ENCODE measurements at regions not wholly inside any gene's neighbourhood (a gene's known extent, or its start where the extent isn't known, plus 50 kb on each side); places are given as distances from the start of the nearest gene placed in this dataset.

DNA sequence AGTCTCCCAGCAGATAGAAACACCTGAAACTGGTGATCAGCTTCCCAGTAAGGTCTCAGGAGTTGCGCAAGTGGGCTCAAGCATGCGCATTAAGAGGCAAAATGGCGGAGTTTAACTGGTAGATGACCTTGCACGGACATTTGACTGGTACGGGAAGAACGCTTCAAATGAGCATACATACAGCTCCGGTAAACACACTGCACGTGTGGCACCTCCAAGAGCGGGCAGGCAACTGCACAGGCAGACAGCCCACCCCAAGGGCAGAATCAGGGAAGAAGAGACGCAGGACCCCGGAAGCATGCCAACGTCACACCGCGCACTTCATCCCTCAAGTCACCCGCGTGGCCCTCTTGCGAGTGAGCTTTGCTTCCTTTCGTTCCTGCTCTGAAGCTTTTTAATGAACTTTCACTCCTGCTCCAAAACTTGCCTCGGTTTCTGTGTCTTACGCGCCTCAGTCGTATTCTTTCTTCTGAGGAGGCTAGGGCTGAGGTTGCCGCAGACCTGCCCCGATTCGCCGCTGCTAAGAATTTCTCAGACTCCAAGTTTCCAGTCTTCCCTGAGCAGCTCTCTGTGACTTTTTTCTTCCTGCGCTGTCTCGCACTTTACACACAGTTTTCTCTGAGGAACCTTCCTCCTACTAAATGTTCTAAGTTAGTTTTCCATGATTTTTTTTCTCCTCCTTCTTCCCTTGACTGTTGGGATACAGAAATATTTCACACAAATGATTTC lies 180.7 kb upstream of the ZFP42 start:
- no peak overlapping the region for H3K27ac ChIP-seq
- peak in 1 of 2 donors; percentile 39 for DNase-seq (ENCODE audit: low read depth in 1 of 2, low spot score in 1 of 2)
- TF ChIP-seq, protein P1, sequence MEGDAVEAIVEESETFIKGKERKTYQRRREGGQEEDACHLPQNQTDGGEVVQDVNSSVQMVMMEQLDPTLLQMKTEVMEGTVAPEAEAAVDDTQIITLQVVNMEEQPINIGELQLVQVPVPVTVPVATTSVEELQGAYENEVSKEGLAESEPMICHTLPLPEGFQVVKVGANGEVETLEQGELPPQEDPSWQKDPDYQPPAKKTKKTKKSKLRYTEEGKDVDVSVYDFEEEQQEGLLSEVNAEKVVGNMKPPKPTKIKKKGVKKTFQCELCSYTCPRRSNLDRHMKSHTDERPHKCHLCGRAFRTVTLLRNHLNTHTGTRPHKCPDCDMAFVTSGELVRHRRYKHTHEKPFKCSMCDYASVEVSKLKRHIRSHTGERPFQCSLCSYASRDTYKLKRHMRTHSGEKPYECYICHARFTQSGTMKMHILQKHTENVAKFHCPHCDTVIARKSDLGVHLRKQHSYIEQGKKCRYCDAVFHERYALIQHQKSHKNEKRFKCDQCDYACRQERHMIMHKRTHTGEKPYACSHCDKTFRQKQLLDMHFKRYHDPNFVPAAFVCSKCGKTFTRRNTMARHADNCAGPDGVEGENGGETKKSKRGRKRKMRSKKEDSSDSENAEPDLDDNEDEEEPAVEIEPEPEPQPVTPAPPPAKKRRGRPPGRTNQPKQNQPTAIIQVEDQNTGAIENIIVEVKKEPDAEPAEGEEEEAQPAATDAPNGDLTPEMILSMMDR (IDR thresholded peaks at IDR 0.05; ENCODE audit: low read depth, low read length) = no peak
- H3K27me3 ChIP-seq = no peaks in the 10 kb centered on the region
- H3K4me1 ChIP-seq (ENCODE audit: low read depth) = peaks cover 3% of the 10 kb centered on the region
- H3K36me3 ChIP-seq = no peaks in the 10 kb centered on the region
- no peaks in the 10 kb centered on the region for H3K9me3 ChIP-seq (ENCODE audit: low read depth)
- no peak overlapping the region for H3K4me3 ChIP-seq

DNA sequence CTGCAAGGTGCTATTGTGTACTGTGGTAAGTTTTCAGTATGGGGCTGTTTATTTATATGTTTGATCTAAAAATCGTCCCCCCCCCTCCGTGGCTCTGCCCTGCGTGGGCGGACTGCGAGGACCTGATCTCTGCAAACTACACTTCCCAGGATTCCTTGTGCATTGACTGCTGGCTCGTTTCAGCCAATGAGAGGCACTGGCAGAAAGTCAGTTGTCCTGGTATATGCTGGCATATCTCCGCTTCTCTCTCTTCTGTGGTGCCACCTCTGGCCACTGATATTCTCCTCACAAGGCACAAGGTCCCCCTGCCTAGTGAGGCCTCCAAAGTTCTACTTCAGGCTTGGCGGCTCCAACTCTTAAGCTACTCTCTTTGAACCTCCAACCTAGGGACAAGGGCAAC lies 168.8 kb upstream of the ZFP42 start:
- Histone ChIP-seq H3K4me3 (no peak overlapping the region), H3K27ac (no peak overlapping the region), H3K4me1 (ENCODE audit: low read depth) (no peaks in the 10 kb centered on the region), H3K9me3 (ENCODE audit: low read depth) (no peaks in the 10 kb centered on the region), H3K36me3 (no peaks in the 10 kb centered on the region), H3K27me3 (no peaks in the 10 kb centered on the region)
- no peak for DNase-seq (ENCODE audit: low read depth in 1 of 2, low spot score in 1 of 2)
- TF ChIP-seq, protein P1 (IDR thresholded peaks at IDR 0.05; ENCODE audit: low read depth, low read length) = no peak

DNA sequence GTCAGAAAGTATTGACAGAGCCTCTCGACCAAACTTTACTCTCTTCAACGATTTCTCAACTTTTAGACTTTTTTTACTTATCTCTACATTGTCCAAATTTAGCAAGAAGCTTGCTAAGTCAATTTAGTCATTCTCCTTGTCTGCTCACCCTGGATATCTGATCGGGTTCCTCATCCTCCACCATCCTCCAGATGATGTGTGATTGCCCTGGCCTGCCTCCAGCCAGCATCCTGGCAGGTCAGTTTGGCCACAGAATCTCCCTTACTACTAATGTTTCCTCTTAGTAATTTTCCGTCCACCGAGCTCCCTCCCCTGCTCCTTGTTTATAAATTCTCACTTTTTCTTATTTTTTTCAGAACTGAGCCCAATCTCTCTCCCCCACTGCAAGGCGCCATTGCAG lies 167.9 kb upstream of the ZFP42 start:
- Histone ChIP-seq H3K36me3 (no peaks in the 10 kb centered on the region), H3K27ac (no peak overlapping the region), H3K4me3 (no peak overlapping the region), H3K4me1 (ENCODE audit: low read depth) (no peaks in the 10 kb centered on the region), H3K27me3 (no peaks in the 10 kb centered on the region), H3K9me3 (ENCODE audit: low read depth) (no peaks in the 10 kb centered on the region)
- TF ChIP-seq, protein P1 (IDR thresholded peaks at IDR 0.05; ENCODE audit: low read depth, low read length) = no peak
- no peak for DNase-seq (ENCODE audit: low read depth in 1 of 2, low spot score in 1 of 2)

DNA sequence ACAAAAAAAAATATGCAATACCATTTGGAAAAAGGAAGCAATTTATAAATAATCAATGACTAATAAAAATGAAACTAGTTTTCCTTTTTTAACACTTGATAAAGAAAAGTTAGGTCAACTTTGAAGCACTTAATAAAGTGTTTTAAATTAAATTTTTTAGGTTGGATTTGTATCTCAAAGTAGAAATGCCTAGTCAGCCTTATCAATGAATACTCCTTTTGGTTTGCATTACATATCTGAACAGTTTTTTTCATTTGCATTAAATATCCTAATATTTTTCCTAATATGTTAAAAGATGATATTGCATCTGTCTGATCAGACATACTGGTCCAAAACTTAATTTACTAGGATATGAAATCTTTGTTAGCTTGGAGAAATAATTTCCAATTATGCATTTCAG lies 155.8 kb upstream of the ZFP42 start:
- H3K36me3 ChIP-seq = no peaks in the 10 kb centered on the region
- no peak overlapping the region for H3K27ac ChIP-seq
- TF ChIP-seq, protein P1 (IDR thresholded peaks at IDR 0.05; ENCODE audit: low read depth, low read length) = no peak
- no peak for DNase-seq (ENCODE audit: low read depth in 1 of 2, low spot score in 1 of 2)
- no peaks in the 10 kb centered on the region for H3K27me3 ChIP-seq
- no peaks in the 10 kb centered on the region for H3K9me3 ChIP-seq (ENCODE audit: low read depth)
- H3K4me3 ChIP-seq = no peak overlapping the region
- no peaks in the 10 kb centered on the region for H3K4me1 ChIP-seq (ENCODE audit: low read depth)

DNA sequence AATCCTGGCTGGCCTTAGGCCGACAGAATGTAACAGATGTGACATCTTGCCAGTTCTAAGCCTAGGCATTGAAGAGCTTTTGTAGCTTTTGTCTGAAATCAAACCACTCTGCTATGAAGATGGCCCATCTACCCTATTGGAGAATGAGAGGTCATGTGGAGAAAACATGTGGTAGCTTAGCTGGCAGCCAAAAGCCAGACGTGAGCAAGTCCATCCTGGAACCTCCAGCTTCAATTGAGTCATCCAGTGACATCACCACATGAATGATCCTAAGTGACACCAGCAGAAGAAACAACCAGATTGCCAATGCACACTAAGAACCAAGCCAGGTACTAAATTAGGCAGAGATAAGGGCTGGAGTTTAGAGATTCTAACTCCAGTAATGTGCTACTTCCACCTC lies 154.8 kb upstream of the ZFP42 start:
- Histone ChIP-seq H3K27ac (no peak overlapping the region), H3K36me3 (no peaks in the 10 kb centered on the region), H3K4me3 (no peak overlapping the region), H3K9me3 (ENCODE audit: low read depth) (no peaks in the 10 kb centered on the region), H3K27me3 (no peaks in the 10 kb centered on the region), H3K4me1 (ENCODE audit: low read depth) (no peaks in the 10 kb centered on the region)
- no peak for DNase-seq (ENCODE audit: low read depth in 1 of 2, low spot score in 1 of 2)
- TF ChIP-seq, protein P1 (IDR thresholded peaks at IDR 0.05; ENCODE audit: low read depth, low read length) = no peak
